GM23338 (cell line): ENCODE measurements at regions not wholly inside any gene's neighbourhood (a gene's known extent, or its start where the extent isn't known, plus 50 kb on each side); places are given as distances from the start of the nearest gene placed in this dataset.

Experiments
- ATAC-seq: fragments of 200-7000 bp; cut with Tn5 transposase; 3 replicates; pipeline ENCODE4 v1.9.1; 2020
- DNase-seq: peaks from one replicate; pipeline ENCODE4 v3.0.0-alpha.2; 2015; ENCODE audit warnings: low spot score
- H2AFZ ChIP-seq: fragments of 200-600 bp; sonication (generic); 2 replicates; pipeline ENCODE4 v1.8.0; 2016; ENCODE audit warnings: antibody characterized with exemption, mild to moderate bottlenecking, moderate library complexity
- H3F3A ChIP-seq: fragments of 200-600 bp; sonication (generic); replicated peaks from 2 replicates; pipeline ENCODE4 v1.8.0; 2017; ENCODE audit warnings: antibody characterized with exemption, mixed run types, low read depth
- H3K27ac ChIP-seq: fragments of 200-600 bp; sonication (generic); 2 replicates; pipeline ENCODE4 v1.6.1; 2016; ENCODE audit warnings: low read depth
- H3K27me3 ChIP-seq: fragments of 200-600 bp; sonication (generic); 2 replicates; pipeline ENCODE4 v1.8.0; 2016; ENCODE audit warnings: mild to moderate bottlenecking, mixed run types, moderate library complexity; ENCODE audit not compliant: insufficient read depth
- H3K36me3 ChIP-seq: fragments of 200-600 bp; sonication (generic); 2 replicates; pipeline ENCODE4 v1.8.0; 2016; ENCODE audit warnings: mild to moderate bottlenecking; ENCODE audit not compliant: insufficient read depth
- H3K4me1 ChIP-seq: fragments of 200-600 bp; sonication (generic); 2 replicates; pipeline ENCODE4 v1.8.0; 2016; ENCODE audit warnings: mild to moderate bottlenecking, moderate library complexity; ENCODE audit not compliant: insufficient read depth
- H3K4me2 ChIP-seq: fragments of 200-600 bp; sonication (generic); 2 replicates; pipeline ENCODE4 v1.7.1; 2017; ENCODE audit warnings: mixed run types
- H3K4me3 ChIP-seq: fragments of 200-600 bp; sonication (generic); 2 replicates; pipeline ENCODE4 v1.6.1; 2016; ENCODE audit warnings: mixed run types
- H3K79me2 ChIP-seq: fragments of 200-600 bp; sonication (generic); replicated peaks from 2 replicates; pipeline ENCODE4 v1.8.0; 2017; ENCODE audit warnings: mild to moderate bottlenecking; ENCODE audit not compliant: insufficient read depth
- H3K9me2 ChIP-seq: fragments of 200-600 bp; sonication (generic); 2 replicates; pipeline ENCODE4 v1.8.0; 2017; ENCODE audit not compliant: insufficient read depth
- H4K20me1 ChIP-seq: fragments of 200-600 bp; sonication (generic); replicated peaks from 2 replicates; pipeline ENCODE4 v1.8.0; 2017; ENCODE audit warnings: mild to moderate bottlenecking; ENCODE audit not compliant: insufficient read depth
- H3K27ac Mint-ChIP-seq: 2 replicates; pipeline ENCODE4 v1.8.0; 2020; ENCODE audit warnings: inconsistent platforms, mild to moderate bottlenecking, moderate library complexity, mixed read lengths
- H3K27me3 Mint-ChIP-seq: 3 replicates; pipeline ENCODE4 v1.8.0; 2022; ENCODE audit warnings: low read depth, mild to moderate bottlenecking, moderate library complexity, mixed read lengths, inconsistent platforms; ENCODE audit not compliant: insufficient read depth, poor library complexity
- H3K36me3 Mint-ChIP-seq: 3 replicates; pipeline ENCODE4 v1.8.0; 2021; ENCODE audit warnings: low read depth, mild to moderate bottlenecking, inconsistent platforms, moderate library complexity, mixed read lengths
- H3K4me1 Mint-ChIP-seq: 3 replicates; pipeline ENCODE4 v1.8.0; 2020; ENCODE audit warnings: mild to moderate bottlenecking, inconsistent platforms, mixed read lengths
- H3K4me3 Mint-ChIP-seq: 3 replicates; pipeline ENCODE4 v1.8.0; 2021; ENCODE audit warnings: moderate library complexity, mild to moderate bottlenecking, inconsistent platforms, mixed read lengths
- H3K9me3 Mint-ChIP-seq: 3 replicates; pipeline ENCODE4 v1.8.0; 2020; ENCODE audit warnings: moderate library complexity, mild to moderate bottlenecking, inconsistent platforms, mixed read lengths
- CREB1 ChIP-seq: fragments of 250-450 bp; sonication (Bioruptor Pico); IDR thresholded peaks from 2 replicates; pipeline ENCODE4 v1.5.0; 2020; ENCODE audit warnings: low read depth, mild to moderate bottlenecking, moderate library complexity
- ETS1 ChIP-seq: IDR thresholded peaks from 2 replicates; pipeline ENCODE4 v1.6.1; 2016; ENCODE audit warnings: antibody characterized with exemption
- EZH2 ChIP-seq: fragments of 200-600 bp; sonication (generic); IDR thresholded peaks from one replicate; pipeline ENCODE4 v1.8.0; 2017; ENCODE audit warnings: antibody characterized with exemption, mild to moderate bottlenecking, low read depth; ENCODE audit not compliant: unreplicated experiment
- EZH2phosphoT487 ChIP-seq: fragments of 200-600 bp; sonication (generic); IDR thresholded peaks from one replicate; pipeline ENCODE4 v1.8.1; 2018; ENCODE audit warnings: antibody characterized with exemption; ENCODE audit not compliant: unreplicated experiment
- JUNB ChIP-seq: IDR thresholded peaks from one replicate; pipeline ENCODE4 v1.6.1; 2016; ENCODE audit warnings: antibody characterized with exemption; ENCODE audit not compliant: unreplicated experiment
- NANOG ChIP-seq: IDR thresholded peaks from 2 replicates; pipeline ENCODE4 v1.6.1; 2016; ENCODE audit warnings: antibody characterized with exemption, borderline replicate concordance
- REST ChIP-seq: IDR thresholded peaks from one replicate; pipeline ENCODE4 v1.6.1; 2018; ENCODE audit warnings: antibody characterized with exemption; ENCODE audit not compliant: unreplicated experiment
- STAT1 ChIP-seq: IDR thresholded peaks from one replicate; pipeline ENCODE4 v1.6.1; 2016; ENCODE audit warnings: antibody characterized with exemption; ENCODE audit not compliant: unreplicated experiment
- ZNF114 ChIP-seq: fragments of 250-450 bp; sonication (Bioruptor Pico); IDR thresholded peaks from 2 replicates; pipeline ENCODE4 v1.5.0; 2020; ENCODE audit warnings: mild to moderate bottlenecking, moderate library complexity
- ZNF331 ChIP-seq: fragments of 250-450 bp; sonication (Bioruptor Pico); IDR thresholded peaks from 2 replicates; pipeline ENCODE4 v1.5.0; 2020; ENCODE audit warnings: low read depth, mild to moderate bottlenecking, moderate library complexity

- no peak for TF ChIP-seq STAT1
- TF ChIP-seq EZH2 = no peak
- TF ChIP-seq ETS1 = no peak
- no peak for TF ChIP-seq NANOG
- TF ChIP-seq EZH2phosphoT487 = no peak
- no peak for TF ChIP-seq CREB1 (CRISPR knock-in tag)
Measured at GRCh38 chr14:28057359-28058296, 709.0 kb upstream of the FOXG1 start (continued).

DNA sequence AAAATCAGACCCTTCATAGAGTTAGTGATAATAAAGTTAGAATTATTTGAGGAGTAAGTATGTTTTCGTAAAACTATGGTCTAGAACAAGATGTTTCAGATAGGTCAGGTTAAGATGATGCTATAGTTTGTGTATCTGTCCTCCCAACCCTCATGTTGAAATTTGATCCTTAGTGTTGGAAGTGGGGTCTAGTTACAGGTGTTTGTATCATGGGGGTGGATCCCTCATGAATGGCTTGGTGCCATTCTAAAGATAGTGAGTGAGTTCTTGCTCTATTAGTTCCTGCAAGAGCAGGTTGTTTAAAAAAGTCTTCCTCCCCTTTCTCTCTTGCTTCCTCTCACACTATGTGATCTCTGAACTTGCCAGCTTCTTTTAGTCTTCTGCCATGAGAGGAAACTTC is 707.3 kb upstream of the FOXG1 start:
- no peaks in the 10 kb centered on the region for H3K27me3 ChIP-seq
- Mint-ChIP-seq H3K9me3 (no peaks in the 10 kb centered on the region), H3K36me3 (no peaks in the 10 kb centered on the region), H3K4me3 (no peak overlapping the region), H3K27me3 (no peaks in the 10 kb centered on the region), H3K27ac (no peak overlapping the region), H3K4me1 (peaks cover 5% of the 10 kb centered on the region; the same call in 2 of the 3 replicates)
- no peaks in the 10 kb centered on the region for H3K79me2 ChIP-seq
- no peak overlapping the region for H2AFZ ChIP-seq
- H3F3A ChIP-seq = no peaks in the 10 kb centered on the region
- H3K4me3 ChIP-seq = no peak overlapping the region
- TF ChIP-seq STAT1 (no peak), EZH2phosphoT487 (no peak), CREB1 (CRISPR knock-in tag) (no peak), EZH2 (no peak), ZNF331 (CRISPR knock-in tag) (no peak), REST (no peak), ZNF114 (no peak), JUNB (no peak)
- no peaks in the 10 kb centered on the region for H3K9me2 ChIP-seq
- no peak overlapping the region for H3K27ac ChIP-seq
- H3K4me1 ChIP-seq = no peaks in the 10 kb centered on the region
- ATAC-seq (peak; percentile 67), DNase-seq (peak; percentile 30)
- H4K20me1 ChIP-seq = no peaks in the 10 kb centered on the region
- H3K36me3 ChIP-seq = no peaks in the 10 kb centered on the region
- no peak overlapping the region for H3K4me2 ChIP-seq
